ENCODE measurements at regions not wholly inside any gene's neighbourhood (a gene's known extent, or its start where the extent isn't known, plus 50 kb on each side); places are given as distances from the start of the nearest gene placed in this dataset.

- Mint-ChIP-seq H3K27ac (ENCODE audit: unreplicated experiment) (no peak overlapping the region), H3K27me3 (ENCODE audit: unreplicated experiment) (peaks cover 9% of the 10 kb centered on the region), H3K36me3 (ENCODE audit: insufficient read depth, unreplicated experiment) (no peaks in the 10 kb centered on the region), H3K4me1 (ENCODE audit: low read depth, unreplicated experiment) (no peaks in the 10 kb centered on the region), H3K9me3 (ENCODE audit: low read depth, unreplicated experiment) (peaks cover 15% of the 10 kb centered on the region), H3K4me3 (ENCODE audit: low read depth, unreplicated experiment) (no peak overlapping the region)
- CTCF ChIA-PET, result no interaction called here
- BruUV-seq (replicated peaks), result no TSS peak
- no peak for DNase-seq
- intact Hi-C loops (cut with micrococcal nuclease; ENCODE audit: unreplicated experiment), result no loop called here
- no peak for TF ChIP-seq CTCF (IDR thresholded peaks at IDR 0.05; ENCODE audit: unreplicated experiment)
Observed at GRCh38 chr2:239716009-239716408, 309.1 kb downstream of the NDUFA10 start.

GRCh38 chr2:239715606-239716005, 309.5 kb downstream of the NDUFA10 start:
- H3K9me3 Mint-ChIP-seq (ENCODE audit: low read depth, unreplicated experiment), result peaks cover 15% of the 10 kb centered on the region
- no peak for DNase-seq
- TF ChIP-seq CTCF (IDR thresholded peaks at IDR 0.05; ENCODE audit: unreplicated experiment), result no peak
- H3K27me3 Mint-ChIP-seq (ENCODE audit: unreplicated experiment), result peaks cover 9% of the 10 kb centered on the region
- H3K27ac Mint-ChIP-seq (ENCODE audit: unreplicated experiment), result no peak overlapping the region
- H3K36me3 Mint-ChIP-seq (ENCODE audit: insufficient read depth, unreplicated experiment), result no peaks in the 10 kb centered on the region
- H3K4me1 Mint-ChIP-seq (ENCODE audit: low read depth, unreplicated experiment), result no peaks in the 10 kb centered on the region
- CTCF ChIA-PET, result no interaction called here
- intact Hi-C loops (cut with micrococcal nuclease; ENCODE audit: unreplicated experiment), result no loop called here
- no TSS peak for BruUV-seq (replicated peaks)
- no peak overlapping the region for H3K4me3 Mint-ChIP-seq (ENCODE audit: low read depth, unreplicated experiment)

- Mint-ChIP-seq H3K9me3 (ENCODE audit: low read depth, unreplicated experiment) (peaks cover 15% of the 10 kb centered on the region), H3K36me3 (ENCODE audit: insufficient read depth, unreplicated experiment) (no peaks in the 10 kb centered on the region), H3K4me1 (ENCODE audit: low read depth, unreplicated experiment) (no peaks in the 10 kb centered on the region), H3K27me3 (ENCODE audit: unreplicated experiment) (peaks cover 9% of the 10 kb centered on the region), H3K27ac (ENCODE audit: unreplicated experiment) (no peak overlapping the region), H3K4me3 (ENCODE audit: low read depth, unreplicated experiment) (no peak overlapping the region)
- intact Hi-C loops (cut with micrococcal nuclease; ENCODE audit: unreplicated experiment), result no loop called here
- CTCF ChIA-PET, result no interaction called here
- no peak for DNase-seq
- no peak for TF ChIP-seq CTCF (IDR thresholded peaks at IDR 0.05; ENCODE audit: unreplicated experiment)
- no TSS peak for BruUV-seq (replicated peaks)
Observed at GRCh38 chr2:239715202-239715601, 309.9 kb downstream of the NDUFA10 start.

GRCh38 chr2:239714116-239714515, 311.0 kb downstream of the NDUFA10 start:
- no peak for TF ChIP-seq CTCF (IDR thresholded peaks at IDR 0.05; ENCODE audit: unreplicated experiment)
- Mint-ChIP-seq H3K36me3 (ENCODE audit: insufficient read depth, unreplicated experiment) (no peaks in the 10 kb centered on the region), H3K4me3 (ENCODE audit: low read depth, unreplicated experiment) (no peak overlapping the region), H3K9me3 (ENCODE audit: low read depth, unreplicated experiment) (peaks cover 17% of the 10 kb centered on the region), H3K27ac (ENCODE audit: unreplicated experiment) (no peak overlapping the region), H3K4me1 (ENCODE audit: low read depth, unreplicated experiment) (no peaks in the 10 kb centered on the region), H3K27me3 (ENCODE audit: unreplicated experiment) (peaks cover 9% of the 10 kb centered on the region)
- intact Hi-C loops (cut with micrococcal nuclease; ENCODE audit: unreplicated experiment), result no loop called here
- CTCF ChIA-PET, result no interaction called here
- DNase-seq, result no peak
- BruUV-seq (replicated peaks), result no TSS peak

- peaks cover 9% of the 10 kb centered on the region for H3K27me3 Mint-ChIP-seq (ENCODE audit: unreplicated experiment)
- BruUV-seq (replicated peaks), result no TSS peak
- H3K36me3 Mint-ChIP-seq (ENCODE audit: insufficient read depth, unreplicated experiment), result no peaks in the 10 kb centered on the region
- H3K9me3 Mint-ChIP-seq (ENCODE audit: low read depth, unreplicated experiment), result peaks cover 15% of the 10 kb centered on the region
- no peak for TF ChIP-seq CTCF (IDR thresholded peaks at IDR 0.05; ENCODE audit: unreplicated experiment)
- CTCF ChIA-PET, result no interaction called here
- no peak for DNase-seq
- intact Hi-C loops (cut with micrococcal nuclease; ENCODE audit: unreplicated experiment), result no loop called here
- H3K27ac Mint-ChIP-seq (ENCODE audit: unreplicated experiment), result no peak overlapping the region
- H3K4me1 Mint-ChIP-seq (ENCODE audit: low read depth, unreplicated experiment), result no peaks in the 10 kb centered on the region
- H3K4me3 Mint-ChIP-seq (ENCODE audit: low read depth, unreplicated experiment), result no peak overlapping the region
Observed at GRCh38 chr2:239712755-239713154, 311.9 kb upstream of the HDAC4 start.
